SK-N-MC (cell line): ENCODE measurements at regions not wholly inside any gene's neighbourhood (a gene's known extent, or its start where the extent isn't known, plus 50 kb on each side); places are given as distances from the start of the nearest gene placed in this dataset.

Experiments used
- EZH2 ChIP-seq: fragments of 200-600 bp; sonication (generic); IDR thresholded peaks from one replicate; pipeline ENCODE4 v1.6.1; 2017; ENCODE audit warnings: antibody characterized with exemption
- FOXP2 ChIP-seq: optimal IDR thresholded peaks from 2 replicates; pipeline ENCODE3; 2011; ENCODE audit warnings: mild to moderate bottlenecking, moderate library complexity; ENCODE audit not compliant: insufficient read depth; ENCODE audit errors: extremely low read length, control extremely low read depth
- POLR2AphosphoS5 ChIP-seq: IDR thresholded peaks from 2 replicates; pipeline ENCODE4 v1.6.1; 2012; ENCODE audit warnings: mild to moderate bottlenecking, low read depth, low read length, borderline replicate concordance

DNA sequence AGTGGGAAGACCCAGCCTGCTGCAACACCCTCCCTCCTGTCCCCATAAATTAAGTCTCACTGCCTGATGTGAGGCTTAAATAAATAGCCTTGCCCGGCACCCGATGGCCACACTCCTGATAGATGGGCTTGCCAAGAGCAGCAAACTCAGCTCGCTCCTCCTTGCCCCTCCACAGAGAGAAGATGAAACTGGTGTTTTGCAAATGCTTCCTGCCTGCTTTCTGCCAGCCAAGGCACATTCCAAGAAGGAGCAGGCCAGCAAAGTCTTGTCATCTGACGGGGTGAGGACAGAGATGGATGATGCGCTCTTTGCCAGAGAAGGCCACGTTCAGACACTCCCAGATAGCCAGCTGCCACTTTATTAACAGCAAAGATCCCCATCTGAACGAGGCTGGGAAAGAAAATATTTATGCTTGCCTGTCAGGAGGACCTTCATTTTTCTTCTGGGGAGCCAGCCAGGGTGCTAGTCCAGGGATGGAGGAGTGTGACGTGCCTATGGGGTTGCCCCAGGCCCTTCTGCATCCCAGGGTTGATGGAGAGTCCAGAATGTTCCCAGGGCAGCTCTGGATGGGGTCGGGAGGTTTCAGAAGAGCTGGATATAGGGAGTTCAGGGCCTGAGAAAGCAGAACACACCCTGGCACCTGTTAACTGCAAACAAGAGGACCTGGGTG lies 265.4 kb downstream of the FOXD2 start:
- no peak for TF ChIP-seq EZH2
- no peak for TF ChIP-seq POLR2AphosphoS5
- TF ChIP-seq FOXP2, result no peak
